ENCODE measurements at regions not wholly inside any gene's neighbourhood (a gene's known extent, or its start where the extent isn't known, plus 50 kb on each side); places are given as distances from the start of the nearest gene placed in this dataset.

DNA sequence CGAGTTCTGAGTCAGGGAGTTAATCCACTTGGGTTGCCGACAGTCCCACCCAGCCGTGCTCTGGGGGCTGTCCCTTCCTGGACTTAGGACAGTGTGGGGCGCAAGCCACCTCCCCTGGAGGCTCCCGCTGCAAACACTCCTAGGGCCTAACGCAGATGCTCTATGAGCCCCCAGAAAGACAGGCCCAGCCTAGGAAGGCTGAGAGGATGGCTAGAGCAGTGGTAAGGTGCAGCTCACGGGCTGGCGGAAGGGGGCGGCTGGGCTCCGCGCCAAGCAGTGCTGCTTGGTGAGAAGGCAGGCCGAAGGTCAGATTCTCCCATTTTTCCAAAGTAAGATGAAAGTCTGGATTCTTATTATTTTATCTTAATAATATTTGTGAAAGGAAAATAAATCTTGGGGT is 84.6 kb upstream of the ALDH1L1 start:
- TF ChIP-seq CREB1 (IDR thresholded peaks at IDR 0.05) (no peak), CTCF (IDR thresholded peaks at IDR 0.05; ENCODE audit: control extremely low read depth in 1 of 3, insufficient read depth in 1 of 3, low read depth in 1 of 3, low read length in 3 of 3) (peak in 2 of 3 experiments; percentile 20 to 28; a peak in 2 of 4 replicates), POLR2AphosphoS5 (IDR thresholded peaks at IDR 0.05; ENCODE audit: low read depth, low read length) (no peak), POLR2A (IDR thresholded peaks at IDR 0.05; ENCODE audit: control extremely low read depth in 1 of 2, low read depth in 2 of 2, low read length in 2 of 2) (no peak), RNF2 (IDR thresholded peaks at IDR 0.05; ENCODE audit: borderline replicate concordance, low read depth, low read length, missing control alignments, poor library complexity, severe bottlenecking) (no peak)
